Osteoblast (primary cell): ENCODE measurements at regions not wholly inside any gene's neighbourhood (a gene's known extent, or its start where the extent isn't known, plus 50 kb on each side); places are given as distances from the start of the nearest gene placed in this dataset.

Source experiments
- DNase-seq: peaks from one replicate; pipeline ENCODE4 v3.0.0; 2011; ENCODE audit warnings: low spot score, mixed read lengths; ENCODE audit not compliant: insufficient read length; ENCODE audit errors: missing footprints
- H2AFZ ChIP-seq: 2 replicates; pipeline ENCODE4 v1.6.0; 2011; ENCODE audit warnings: mild to moderate bottlenecking, low read length
- H3K27ac ChIP-seq: 2 replicates; pipeline ENCODE4 v1.5.1; 2011; ENCODE audit warnings: mild to moderate bottlenecking, low read depth, low read length, moderate library complexity
- H3K27me3 ChIP-seq: 2 replicates; pipeline ENCODE4 v1.6.0; 2012; ENCODE audit warnings: mild to moderate bottlenecking, control low read depth, inconsistent platforms, low read length, moderate library complexity; ENCODE audit not compliant: insufficient read depth
- H3K36me3 ChIP-seq: 2 replicates; pipeline ENCODE4 v1.5.1; 2011; ENCODE audit warnings: mild to moderate bottlenecking, low read length, control low read depth, moderate library complexity; ENCODE audit not compliant: insufficient read depth
- H3K4me1 ChIP-seq: 2 replicates; pipeline ENCODE4 v1.5.1; 2011; ENCODE audit warnings: mild to moderate bottlenecking, low read length, control low read depth, moderate library complexity; ENCODE audit not compliant: insufficient read depth
- H3K4me2 ChIP-seq: 2 replicates; pipeline ENCODE4 v1.6.0; 2011; ENCODE audit warnings: mild to moderate bottlenecking, low read length; ENCODE audit not compliant: insufficient read depth
- H3K4me3 ChIP-seq: fragments of 200-600 bp; sonication (generic); 3 replicates; pipeline ENCODE4 v1.5.1; 2012; ENCODE audit warnings: mild to moderate bottlenecking, low read length, inconsistent platforms; ENCODE audit not compliant: insufficient read depth
- H3K79me2 ChIP-seq: 2 replicates; pipeline ENCODE4 v1.6.0; 2012; ENCODE audit warnings: mild to moderate bottlenecking, low read length, control low read depth, inconsistent platforms; ENCODE audit not compliant: insufficient read depth
- H3K9me3 ChIP-seq: 2 replicates; pipeline ENCODE4 v1.5.1; 2011; ENCODE audit warnings: low read depth, low read length, control low read depth
- H4K20me1 ChIP-seq: 2 replicates; pipeline ENCODE4 v1.6.0; 2012; ENCODE audit warnings: mild to moderate bottlenecking, low read length, control low read depth; ENCODE audit not compliant: insufficient read depth
- CTCF ChIP-seq: IDR thresholded peaks from 2 replicates; pipeline ENCODE4 v1.5.1; 2011; ENCODE audit warnings: mild to moderate bottlenecking, low read depth, low read length, moderate library complexity; ENCODE audit errors: extremely low read depth

GRCh38 chr6:91691449-91691848, 1104.6 kb upstream of the MAP3K7 start:
- Histone ChIP-seq H3K79me2 (no peaks in the 10 kb centered on the region), H3K4me2 (no peak overlapping the region), H3K9me3 (no peaks in the 10 kb centered on the region), H3K27me3 (no peaks in the 10 kb centered on the region), H3K36me3 (no peaks in the 10 kb centered on the region), H2AFZ (no peak overlapping the region), H3K4me3 (no peak overlapping the region), H4K20me1 (no peaks in the 10 kb centered on the region), H3K27ac (no peak overlapping the region), H3K4me1 (no peaks in the 10 kb centered on the region)
- no peak for TF ChIP-seq CTCF
- DNase-seq: no peak

- no peak overlapping the region for H3K27ac ChIP-seq
- no peak for TF ChIP-seq CTCF
- no peaks in the 10 kb centered on the region for H3K4me1 ChIP-seq
- no peak overlapping the region for H2AFZ ChIP-seq
- no peaks in the 10 kb centered on the region for H3K36me3 ChIP-seq
- no peak for DNase-seq
- H3K4me2 ChIP-seq: no peak overlapping the region
- H3K9me3 ChIP-seq: peaks cover 2% of the 10 kb centered on the region
- H3K4me3 ChIP-seq: no peak overlapping the region
- no peaks in the 10 kb centered on the region for H3K79me2 ChIP-seq
- no peaks in the 10 kb centered on the region for H3K27me3 ChIP-seq
- H4K20me1 ChIP-seq: no peaks in the 10 kb centered on the region
These were observed 1096.4 kb upstream of the MAP3K7 start for GRCh38 chr6:91683240-91683639.

GRCh38 chr6:91681296-91681695, 1094.4 kb upstream of the MAP3K7 start:
- Histone ChIP-seq H3K27me3 (no peaks in the 10 kb centered on the region), H3K4me2 (no peak overlapping the region), H3K9me3 (peaks cover 2% of the 10 kb centered on the region), H3K4me1 (no peaks in the 10 kb centered on the region), H3K27ac (no peak overlapping the region), H2AFZ (no peak overlapping the region), H3K79me2 (no peaks in the 10 kb centered on the region), H3K4me3 (no peak overlapping the region), H4K20me1 (no peaks in the 10 kb centered on the region), H3K36me3 (no peaks in the 10 kb centered on the region)
- no peak for TF ChIP-seq CTCF
- DNase-seq: no peak

- Histone ChIP-seq H3K27me3 (no peaks in the 10 kb centered on the region), H3K27ac (no peak overlapping the region), H3K4me3 (no peak overlapping the region), H2AFZ (no peak overlapping the region), H3K36me3 (no peaks in the 10 kb centered on the region), H3K4me1 (no peaks in the 10 kb centered on the region), H4K20me1 (no peaks in the 10 kb centered on the region), H3K79me2 (no peaks in the 10 kb centered on the region), H3K4me2 (no peak overlapping the region), H3K9me3 (peaks cover 2% of the 10 kb centered on the region)
- no peak for DNase-seq
- TF ChIP-seq CTCF: no peak
These were observed 1092.0 kb upstream of the MAP3K7 start for GRCh38 chr6:91678679-91679446.
